ENCODE measurements at regions not wholly inside any gene's neighbourhood (a gene's known extent, or its start where the extent isn't known, plus 50 kb on each side); places are given as distances from the start of the nearest gene placed in this dataset.
"Not testable (repeated sequence)": the region's sequence is repeated elsewhere in the genome, so short reads cannot be mapped to it uniquely, and the experiment has no call there.

DNA sequence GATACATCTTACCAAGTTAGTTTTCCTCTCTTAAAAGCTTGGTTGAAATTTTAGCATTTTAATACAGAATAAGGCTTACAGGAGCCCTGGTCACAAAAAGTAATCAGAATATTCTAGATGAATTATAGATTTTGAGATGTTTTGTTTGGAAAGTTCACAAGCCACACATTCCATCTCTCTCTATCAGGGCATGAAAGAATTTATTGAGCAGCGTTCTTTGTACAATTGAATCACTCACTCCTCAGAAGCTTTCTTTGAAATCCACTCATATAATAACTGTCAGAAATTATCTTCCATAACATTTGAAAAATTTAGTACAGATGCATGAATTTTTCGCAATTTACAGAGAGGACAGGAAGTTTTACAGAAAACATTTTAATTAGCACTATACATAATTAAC is 938.6 kb upstream of the MDGA2 start:
- intact Hi-C loops (cut with micrococcal nuclease): no loop called here

DNA sequence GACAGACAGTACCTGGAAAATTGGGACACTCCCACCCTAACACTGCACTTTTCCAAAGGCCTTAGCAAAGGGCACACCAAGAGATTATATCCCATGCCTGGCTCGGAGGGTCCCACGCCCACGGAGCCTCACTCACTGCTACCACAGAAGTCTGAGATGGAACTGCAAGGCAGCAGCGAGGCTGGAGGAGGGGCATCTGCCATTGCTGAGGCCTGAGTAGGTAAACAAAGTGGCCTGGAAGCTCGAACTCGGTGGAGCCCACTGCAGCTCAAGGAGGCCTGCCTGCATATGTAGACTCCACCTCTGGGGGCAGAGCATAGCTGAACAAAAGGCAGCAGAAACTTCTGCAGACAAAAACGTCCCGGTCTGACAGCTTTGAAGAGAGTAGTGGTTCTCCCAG is 931.6 kb upstream of the MDGA2 start:
- intact Hi-C loops (cut with micrococcal nuclease): not testable (repeated sequence)

DNA sequence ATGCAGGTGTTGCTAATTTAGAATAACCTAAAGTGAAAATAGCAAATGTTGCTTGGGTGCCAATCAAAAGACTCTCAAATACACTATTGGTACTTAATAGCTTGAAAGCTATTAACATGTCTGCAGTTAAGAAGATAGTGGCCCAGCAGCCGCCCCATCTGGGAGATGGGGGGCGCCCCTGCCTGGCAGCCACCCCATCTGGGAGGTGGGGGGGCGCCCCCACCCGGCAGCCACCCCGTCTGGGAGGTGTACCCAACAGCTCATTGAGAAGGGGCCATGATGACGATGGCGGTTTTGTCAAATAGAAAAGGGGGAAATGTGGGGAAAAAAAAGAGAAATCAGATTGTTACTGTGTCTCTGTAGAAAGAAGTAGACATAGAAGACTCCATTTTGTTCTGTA is 923.1 kb upstream of the MDGA2 start:
- intact Hi-C loops (cut with micrococcal nuclease): no loop called here

DNA sequence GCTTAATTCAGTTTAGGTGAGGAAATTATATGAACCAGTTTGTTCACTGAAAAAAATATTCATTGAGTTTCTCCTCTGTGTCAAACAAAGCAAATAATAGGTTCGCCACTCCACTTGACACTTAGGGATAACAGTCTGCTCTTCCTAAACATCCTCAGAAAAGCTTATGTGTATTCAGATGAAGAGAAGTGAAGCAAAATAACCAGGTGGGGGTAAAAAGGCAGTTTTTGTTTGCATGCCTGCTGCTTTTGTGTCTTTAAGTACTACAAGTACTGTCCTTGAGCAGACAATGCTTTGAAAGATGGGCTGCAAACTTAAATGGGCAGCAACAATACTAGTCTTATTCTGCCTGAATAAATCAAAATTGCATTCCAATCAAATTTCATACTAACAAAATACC is 910.7 kb upstream of the MDGA2 start:
- intact Hi-C loops (cut with micrococcal nuclease): no loop called here

DNA sequence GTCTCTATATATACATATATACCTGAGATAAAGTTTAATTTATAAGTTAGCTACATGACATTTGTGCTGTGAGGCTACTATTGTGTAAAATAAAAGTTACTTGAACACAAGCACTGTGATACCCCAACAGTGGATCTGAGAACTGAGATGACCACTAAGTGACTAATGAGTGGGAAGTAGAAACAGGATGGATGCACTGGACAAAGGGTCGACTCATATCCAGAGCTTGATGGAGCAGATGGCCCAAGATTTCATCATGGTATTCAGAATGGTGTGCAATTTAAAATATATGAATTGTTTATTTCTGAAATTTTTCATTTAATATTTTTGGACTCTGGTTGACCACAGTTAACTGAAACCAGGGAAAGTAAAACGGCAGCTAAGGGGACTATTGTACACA is 908.6 kb upstream of the MDGA2 start:
- intact Hi-C loops (cut with micrococcal nuclease): no loop called here

DNA sequence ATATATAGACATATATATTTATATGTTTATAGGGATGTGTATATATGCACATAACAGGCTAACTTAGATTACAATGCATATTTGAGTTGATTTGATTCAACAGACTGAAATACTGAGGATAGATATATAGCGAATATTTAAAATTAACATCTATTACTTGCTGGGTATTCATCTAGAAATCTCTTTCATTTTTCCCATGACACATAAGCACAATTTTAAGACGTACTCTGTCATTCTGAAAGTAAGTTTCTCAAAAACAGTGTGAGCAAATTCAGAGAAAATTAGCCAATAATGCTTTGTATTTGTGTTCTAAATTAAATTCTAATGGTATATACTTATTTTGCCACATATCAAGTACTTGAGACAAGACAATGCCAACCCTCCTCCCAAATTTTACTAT is 907.5 kb upstream of the MDGA2 start:
- intact Hi-C loops (cut with micrococcal nuclease): no loop called here

DNA sequence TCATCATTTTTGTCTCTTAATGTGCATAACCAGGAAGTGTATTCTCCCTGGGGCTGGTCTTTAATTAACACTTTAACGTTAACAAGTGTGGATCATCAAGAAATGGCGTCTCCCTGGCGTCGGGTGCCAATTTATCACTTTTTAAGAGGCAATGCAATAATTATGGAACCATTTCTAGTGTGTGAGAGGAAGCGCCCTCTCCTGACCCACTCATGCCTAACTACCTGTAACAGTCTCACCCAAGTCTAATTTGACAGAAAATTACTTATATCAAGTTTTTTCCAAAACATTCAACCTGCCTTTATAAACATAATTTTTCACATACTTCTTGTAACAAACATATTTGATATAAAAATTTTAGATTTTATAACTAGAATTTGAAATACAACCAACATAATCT is 905.3 kb upstream of the MDGA2 start:
- intact Hi-C loops (cut with micrococcal nuclease): no loop called here

DNA sequence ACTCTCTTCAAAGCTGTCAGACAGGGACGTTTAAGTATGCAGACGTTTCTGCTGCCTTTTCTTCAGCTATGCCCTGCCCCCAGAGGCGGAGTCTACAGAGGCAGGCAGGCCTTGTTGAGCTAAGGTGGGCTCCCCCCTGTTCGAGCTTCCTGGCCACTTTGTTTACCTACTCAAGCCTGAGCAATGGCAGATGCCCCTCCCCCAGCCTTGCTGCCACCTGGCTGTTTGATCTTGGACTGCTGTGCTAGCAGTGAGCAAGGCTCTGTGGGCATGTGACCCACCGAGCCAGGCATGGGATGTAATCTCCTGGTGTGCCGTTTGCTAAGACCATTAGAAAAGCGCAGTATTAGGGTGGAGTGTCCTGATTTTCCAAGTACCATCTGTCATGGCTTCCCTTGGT is 900.4 kb upstream of the MDGA2 start:
- intact Hi-C loops (cut with micrococcal nuclease): no loop called here

DNA sequence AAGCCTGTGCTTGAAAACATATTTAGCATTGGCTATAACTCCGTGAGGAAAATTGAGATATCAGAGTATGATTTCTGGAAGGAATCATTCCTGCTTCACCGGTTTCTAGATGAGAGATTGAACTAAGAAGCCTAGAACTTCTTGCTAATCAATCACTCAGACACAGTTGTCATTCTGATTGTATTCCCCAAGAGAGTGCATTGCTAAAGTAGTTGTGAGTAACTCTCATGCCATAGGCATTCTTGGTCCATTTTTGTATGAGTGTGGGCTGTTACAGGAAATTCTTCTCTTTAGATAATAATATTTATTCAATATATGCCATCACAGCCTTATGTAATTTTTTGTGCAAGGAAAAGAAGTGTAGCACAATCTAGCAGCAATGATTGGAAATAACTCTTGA is 893.3 kb upstream of the MDGA2 start:
- intact Hi-C loops (cut with micrococcal nuclease): no loop called here

DNA sequence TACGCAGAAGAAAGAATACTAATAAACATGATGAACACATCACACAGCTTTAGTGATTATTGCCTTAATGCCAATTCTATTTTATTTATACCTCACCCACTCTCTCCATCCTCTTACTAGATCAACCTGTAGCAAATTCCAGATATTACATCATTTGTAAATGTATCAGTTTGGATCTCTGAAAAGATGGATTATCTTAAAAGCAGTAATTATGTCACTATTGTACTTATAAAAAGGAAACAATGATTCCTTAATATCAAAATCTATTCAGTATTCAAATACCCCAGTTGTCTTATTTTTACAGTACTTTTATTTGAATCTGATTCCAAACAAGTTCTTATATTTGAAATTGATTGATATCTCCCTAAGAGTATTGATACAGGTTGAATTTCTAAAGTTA is 892.8 kb upstream of the MDGA2 start:
- intact Hi-C loops (cut with micrococcal nuclease): no loop called here

DNA sequence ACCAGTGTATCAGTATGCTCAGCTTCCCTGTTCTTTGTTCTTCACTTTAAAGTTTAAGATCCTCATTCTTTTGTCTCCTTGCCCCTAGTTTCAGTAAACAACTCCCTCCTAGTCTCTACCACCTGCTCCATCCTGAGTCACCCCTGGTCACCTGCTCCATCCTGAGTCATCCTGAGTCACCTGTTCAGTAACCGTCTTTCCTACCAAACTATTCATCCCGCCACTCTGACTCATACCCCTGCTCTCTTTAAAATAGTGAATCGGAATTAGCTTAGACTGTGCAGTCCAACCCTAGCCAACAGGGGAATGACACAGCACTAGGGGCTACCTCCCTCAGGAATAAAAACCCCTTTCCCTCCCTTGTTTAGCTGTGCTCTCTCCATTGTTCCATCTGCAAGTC is 888.1 kb upstream of the MDGA2 start:
- intact Hi-C loops (cut with micrococcal nuclease): no loop called here

DNA sequence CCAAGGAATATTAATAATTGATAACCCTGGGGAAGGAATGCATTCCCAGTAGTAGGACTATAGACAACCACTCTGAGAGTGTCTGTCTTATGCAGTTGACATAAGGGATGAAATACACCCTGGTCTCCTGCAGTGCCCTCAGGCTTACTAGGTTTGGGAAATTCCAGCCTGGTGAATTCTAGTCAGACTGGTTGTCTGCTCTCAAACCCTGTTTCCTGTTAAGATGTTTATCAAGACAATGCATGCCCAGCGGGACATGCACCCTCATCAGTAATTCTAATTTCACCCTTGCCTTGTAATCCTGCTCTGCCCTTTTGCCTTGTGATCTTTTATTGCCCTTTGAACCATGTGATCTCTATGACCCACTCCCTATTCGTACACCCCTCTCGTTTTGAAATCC is 886.0 kb upstream of the MDGA2 start:
- intact Hi-C loops (cut with micrococcal nuclease): not testable (repeated sequence)

DNA sequence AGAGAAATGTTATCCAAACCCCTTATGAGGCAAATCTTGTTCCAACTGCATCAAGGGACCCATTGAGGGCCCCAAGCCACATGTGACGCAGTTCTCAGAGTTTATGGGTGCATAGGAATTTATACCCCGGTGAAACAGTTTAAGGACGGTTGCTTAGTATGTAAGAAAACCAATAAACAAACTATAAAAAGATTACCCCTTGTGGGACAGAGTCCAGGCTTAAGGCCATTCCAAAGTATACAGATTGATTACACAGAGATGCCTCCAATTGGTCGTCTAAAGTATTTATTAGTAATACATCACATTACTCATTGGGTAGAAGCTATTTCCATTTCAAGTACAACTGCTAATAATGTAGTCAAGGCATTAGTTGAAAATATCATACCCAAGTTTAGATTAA is 885.0 kb upstream of the MDGA2 start:
- intact Hi-C loops (cut with micrococcal nuclease): no loop called here

DNA sequence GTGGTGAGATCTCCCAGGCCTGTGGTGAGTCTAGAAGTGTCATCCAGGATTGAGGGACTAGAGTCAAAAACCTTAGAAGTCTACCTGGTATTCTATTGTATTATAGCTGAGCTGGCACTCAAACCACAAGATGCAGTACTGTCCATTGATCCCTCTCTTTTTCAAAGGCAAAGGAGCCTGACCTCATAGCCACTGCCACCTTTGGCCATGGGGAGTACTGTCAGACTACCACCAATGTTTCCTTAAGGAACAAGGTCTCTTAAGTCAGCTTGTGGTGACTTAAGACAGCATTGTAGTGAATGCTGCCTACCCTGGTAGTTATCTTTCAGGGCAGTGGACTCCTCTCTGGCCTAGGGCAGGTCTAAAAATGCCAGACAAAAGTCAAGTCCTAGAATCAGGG is 878.0 kb upstream of the MDGA2 start:
- intact Hi-C loops (cut with micrococcal nuclease): no loop called here

DNA sequence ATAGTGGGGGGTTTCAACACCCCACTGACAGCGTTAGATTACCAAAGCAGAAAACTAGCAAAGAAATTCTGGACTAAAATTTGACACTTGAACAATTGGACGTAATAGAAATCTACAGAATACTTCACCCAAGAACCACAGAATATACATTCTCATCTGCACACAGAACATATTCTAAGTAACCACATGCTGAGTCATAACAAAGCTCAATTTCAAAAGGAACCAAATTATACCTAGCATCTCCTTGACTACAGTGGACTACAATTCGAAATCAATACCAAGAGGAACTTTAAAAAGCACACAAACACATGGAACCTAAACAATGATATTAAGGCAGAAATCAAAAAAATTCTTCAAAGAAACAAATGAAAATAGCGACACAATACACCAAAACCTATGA is 871.6 kb upstream of the MDGA2 start:
- intact Hi-C loops (cut with micrococcal nuclease): no loop called here

DNA sequence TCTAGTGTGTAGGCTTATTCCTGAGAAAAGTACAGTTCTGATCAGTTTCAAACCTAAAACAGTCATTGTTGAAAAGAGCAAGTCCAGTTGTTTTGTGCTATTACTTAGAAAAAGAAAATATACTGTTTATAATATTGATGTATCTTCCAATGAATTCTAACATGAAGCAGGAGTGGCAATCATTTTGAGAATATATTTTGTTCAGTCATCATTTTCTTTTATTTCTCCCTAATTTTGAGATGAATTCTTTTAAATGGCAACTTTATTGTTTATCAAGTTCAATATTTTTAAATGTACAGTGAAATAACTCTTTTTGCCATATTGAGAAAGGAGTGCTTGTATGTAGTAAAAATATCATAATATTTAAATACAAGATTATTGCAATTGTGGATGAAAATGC is 862.2 kb upstream of the MDGA2 start:
- intact Hi-C loops (cut with micrococcal nuclease): no loop called here

DNA sequence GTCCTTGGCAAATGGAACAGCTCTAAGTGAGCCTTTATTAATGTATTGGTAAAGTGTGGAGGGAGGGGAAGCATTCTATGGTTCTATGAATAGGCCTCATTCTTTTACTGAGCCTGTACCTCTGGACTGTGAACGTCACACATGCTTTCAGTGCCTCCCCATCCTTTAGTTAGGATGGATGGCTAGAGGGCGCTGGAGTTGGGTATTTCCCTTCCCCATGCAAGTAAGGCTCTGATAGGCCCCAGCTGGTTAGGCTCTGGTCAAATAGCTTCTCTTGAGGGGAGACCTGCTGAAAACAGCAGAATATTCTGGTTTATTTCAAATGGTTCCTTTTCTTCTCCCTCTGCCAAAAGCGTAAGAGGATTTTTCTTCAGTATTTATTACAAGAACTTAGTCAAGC is 860.9 kb upstream of the MDGA2 start:
- intact Hi-C loops (cut with micrococcal nuclease): no loop called here

DNA sequence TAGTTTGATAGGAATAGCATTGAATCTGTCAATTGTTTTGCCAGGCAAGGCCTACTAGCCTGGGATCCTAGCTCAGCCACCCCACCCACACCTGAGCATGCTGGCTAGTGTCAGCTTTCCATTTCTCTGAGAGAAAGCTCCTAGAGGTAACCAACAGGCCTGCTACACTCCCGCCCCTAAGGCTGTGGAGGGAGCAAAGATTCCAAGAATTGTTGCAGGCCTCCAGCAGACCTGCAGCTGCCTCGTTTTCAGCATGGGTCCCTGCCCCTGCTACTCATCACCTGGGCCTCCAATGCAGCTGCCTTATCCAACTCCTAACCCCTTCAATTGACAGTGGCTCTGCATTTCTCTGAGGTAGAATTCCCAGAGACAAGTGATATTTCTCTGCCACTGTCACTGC is 852.4 kb upstream of the MDGA2 start:
- intact Hi-C loops (cut with micrococcal nuclease): no loop called here

DNA sequence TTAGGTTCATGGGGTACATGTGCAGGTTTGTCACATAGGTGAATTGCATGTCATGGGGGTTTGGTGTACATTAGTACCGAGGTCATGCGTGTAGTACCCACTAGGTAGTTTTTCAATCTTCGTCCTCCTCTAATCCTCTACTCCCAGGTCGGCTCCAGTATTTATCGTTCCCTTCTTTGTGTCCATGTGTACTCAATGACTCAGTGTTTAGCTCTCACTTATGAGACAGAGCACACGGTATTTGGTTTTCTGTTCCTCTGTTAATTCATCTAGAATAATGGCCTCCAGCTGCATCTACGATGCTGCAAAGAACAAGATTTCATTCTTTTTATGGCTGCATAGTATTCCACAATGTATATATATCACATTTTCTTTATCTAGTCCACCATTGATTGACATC is 850.9 kb upstream of the MDGA2 start:
- intact Hi-C loops (cut with micrococcal nuclease): no loop called here

DNA sequence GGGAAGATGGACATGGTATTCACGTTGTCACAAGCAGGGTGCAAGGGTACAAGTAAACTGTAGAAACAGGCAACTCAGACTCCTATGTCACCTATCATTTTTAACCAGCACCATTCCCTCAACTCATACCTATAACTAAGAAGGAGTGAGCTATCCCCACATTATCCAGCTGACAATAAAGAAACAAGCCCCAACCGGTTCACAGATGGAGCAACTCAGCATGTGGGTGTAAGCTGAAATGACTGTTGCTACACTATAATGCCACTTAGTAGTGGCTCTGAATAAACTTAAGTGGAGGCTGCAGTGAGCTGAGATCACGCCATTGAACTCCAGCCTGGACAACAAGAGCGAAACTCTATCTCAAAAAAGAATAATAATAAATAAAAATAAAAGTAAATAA is 829.5 kb upstream of the MDGA2 start:
- intact Hi-C loops (cut with micrococcal nuclease): no loop called here

DNA sequence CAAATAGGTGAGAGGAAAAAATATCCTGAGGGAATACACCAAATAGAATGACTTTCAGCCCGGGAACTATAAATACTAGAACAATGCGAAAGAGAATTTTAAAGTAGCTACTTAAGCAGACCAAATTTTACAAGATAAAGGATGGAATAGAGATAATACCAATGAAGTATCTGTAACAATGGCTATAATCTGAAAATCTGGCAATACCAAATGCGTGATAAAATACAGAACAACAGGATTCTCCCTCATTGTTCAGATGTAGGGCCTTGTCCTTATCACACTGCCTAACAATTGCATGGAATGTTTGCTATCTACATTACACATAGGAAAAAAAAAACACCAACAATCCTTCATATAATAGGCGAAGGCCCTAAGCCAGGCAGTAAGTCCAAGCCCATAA is 815.4 kb upstream of the MDGA2 start:
- intact Hi-C loops (cut with micrococcal nuclease): no loop called here

DNA sequence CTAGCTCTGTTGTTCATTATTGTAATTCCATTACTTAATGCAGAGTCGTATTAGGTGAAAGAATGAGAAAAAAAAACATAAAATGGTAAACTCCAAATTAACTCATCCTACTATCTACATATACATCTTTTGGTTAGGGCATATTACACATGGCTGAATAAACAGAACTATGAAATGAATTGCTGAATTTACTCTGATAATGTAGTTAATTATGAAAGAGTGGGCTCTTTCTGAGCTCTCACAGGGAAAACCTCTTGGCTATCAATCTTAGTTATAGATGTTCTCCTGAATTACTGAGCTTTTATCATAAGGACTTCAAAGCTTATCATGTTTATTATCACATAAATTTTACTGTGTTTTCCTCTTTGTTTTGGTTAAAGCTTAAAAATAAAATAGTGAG is 798.5 kb upstream of the MDGA2 start:
- intact Hi-C loops (cut with micrococcal nuclease): no loop called here

DNA sequence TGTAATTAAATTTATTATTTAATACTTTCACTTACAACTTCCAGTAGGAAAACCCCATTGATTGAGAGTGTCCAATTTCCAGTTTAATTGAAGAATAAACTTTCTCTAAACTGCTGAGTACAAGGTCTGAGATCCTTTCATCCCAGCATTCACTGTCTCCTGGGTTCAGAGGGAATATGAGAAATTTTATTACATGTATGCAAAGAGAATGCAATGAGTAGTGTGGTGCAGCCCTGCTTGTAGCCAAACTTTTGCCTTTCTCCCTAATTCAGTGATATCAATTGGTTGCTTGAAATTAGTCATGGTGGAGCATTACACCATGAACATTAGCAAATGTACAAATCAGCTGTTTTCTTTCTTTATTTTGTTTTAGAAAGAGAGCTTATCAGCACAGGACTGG is 780.6 kb upstream of the MDGA2 start:
- intact Hi-C loops (cut with micrococcal nuclease): no loop called here

DNA sequence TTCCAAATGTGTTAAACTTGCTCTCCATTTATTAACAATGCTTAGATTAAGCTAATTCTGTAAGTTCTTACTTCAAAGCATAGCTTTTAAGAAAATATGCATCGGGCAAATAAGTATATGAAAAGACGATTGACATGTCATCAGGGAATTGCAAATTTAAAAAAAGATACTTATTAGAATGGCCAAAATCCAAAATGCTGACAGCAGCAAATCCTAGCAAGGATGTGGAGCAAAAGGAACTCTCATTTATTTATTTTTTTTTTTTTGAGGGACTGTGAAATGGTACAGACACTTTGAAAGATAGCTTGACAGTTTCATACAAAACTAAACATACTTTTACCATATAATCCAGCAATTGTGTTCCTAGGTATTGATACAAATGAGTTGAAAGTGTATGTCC is 779.5 kb upstream of the MDGA2 start:
- intact Hi-C loops (cut with micrococcal nuclease): no loop called here

Measured in T-helper 2 cell treated with Interferon-gamma antibody and Interleukin-4, amounts not matched to agents 100 ng/mL and 5 ng/mL, for 36 hours (primary cell).